ENCODE measurements at regions not wholly inside any gene's neighbourhood (a gene's known extent, or its start where the extent isn't known, plus 50 kb on each side); places are given as distances from the start of the nearest gene placed in this dataset.

- H2BK5ac ChIP-seq (ENCODE audit: insufficient read length, low read length) = no peak overlapping the region
- H4K20me1 ChIP-seq (ENCODE audit: control insufficient read depth, insufficient read depth, insufficient read length) = no peaks in the 10 kb centered on the region
- H3K4me3 Mint-ChIP-seq = no peak overlapping the region
- H3K23me2 ChIP-seq (ENCODE audit: insufficient read length, low read depth, low read length, poor library complexity, severe bottlenecking) = no peaks in the 10 kb centered on the region
- no peaks in the 10 kb centered on the region for H3K79me1 ChIP-seq (ENCODE audit: insufficient read depth, low read depth, low read length, poor library complexity, severe bottlenecking)
- WGBS (ENCODE audit: extremely low coverage, insufficient read length, low lambda C conversion rate) = no CpG with 5 or more reads among the region's 6 CpGs
- no peak overlapping the region for H2AFZ ChIP-seq (ENCODE audit: low read length)
- H3K4ac ChIP-seq (ENCODE audit: low read depth, low read length) = no peak overlapping the region
- TF ChIP-seq, protein P1, sequence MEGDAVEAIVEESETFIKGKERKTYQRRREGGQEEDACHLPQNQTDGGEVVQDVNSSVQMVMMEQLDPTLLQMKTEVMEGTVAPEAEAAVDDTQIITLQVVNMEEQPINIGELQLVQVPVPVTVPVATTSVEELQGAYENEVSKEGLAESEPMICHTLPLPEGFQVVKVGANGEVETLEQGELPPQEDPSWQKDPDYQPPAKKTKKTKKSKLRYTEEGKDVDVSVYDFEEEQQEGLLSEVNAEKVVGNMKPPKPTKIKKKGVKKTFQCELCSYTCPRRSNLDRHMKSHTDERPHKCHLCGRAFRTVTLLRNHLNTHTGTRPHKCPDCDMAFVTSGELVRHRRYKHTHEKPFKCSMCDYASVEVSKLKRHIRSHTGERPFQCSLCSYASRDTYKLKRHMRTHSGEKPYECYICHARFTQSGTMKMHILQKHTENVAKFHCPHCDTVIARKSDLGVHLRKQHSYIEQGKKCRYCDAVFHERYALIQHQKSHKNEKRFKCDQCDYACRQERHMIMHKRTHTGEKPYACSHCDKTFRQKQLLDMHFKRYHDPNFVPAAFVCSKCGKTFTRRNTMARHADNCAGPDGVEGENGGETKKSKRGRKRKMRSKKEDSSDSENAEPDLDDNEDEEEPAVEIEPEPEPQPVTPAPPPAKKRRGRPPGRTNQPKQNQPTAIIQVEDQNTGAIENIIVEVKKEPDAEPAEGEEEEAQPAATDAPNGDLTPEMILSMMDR (conservative IDR thresholded peaks at IDR 0.05) = no peak
- H3K36me3 Mint-ChIP-seq (ENCODE audit: insufficient read depth in 1 of 3, low read depth in 3 of 3) = no peaks in the 10 kb centered on the region
- no peaks in the 10 kb centered on the region for H3K9me3 ChIP-seq (ENCODE audit: control insufficient read depth, low read depth, low read length)
- no peaks in the 10 kb centered on the region for H3K4me1 ChIP-seq (ENCODE audit: insufficient read depth, low read length)
- no peak overlapping the region for H2BK20ac ChIP-seq (ENCODE audit: low read depth, low read length, poor library complexity, severe bottlenecking)
- no peak overlapping the region for H2AK5ac ChIP-seq (ENCODE audit: insufficient read length, low read length)
- no peak overlapping the region for H3K27ac ChIP-seq (ENCODE audit: insufficient read length, low read depth, low read length)
- no peak overlapping the region for H2BK120ac ChIP-seq (ENCODE audit: low read depth, low read length, poor library complexity, severe bottlenecking)
- H4K91ac ChIP-seq (ENCODE audit: insufficient read length, low read depth, low read length) = no peak overlapping the region
- H3K9ac ChIP-seq (ENCODE audit: extremely low read depth, insufficient read length, low read length) = no peak overlapping the region
- no peak overlapping the region for H3T11ph ChIP-seq (ENCODE audit: low read length)
- no peaks in the 10 kb centered on the region for H3K27me3 Mint-ChIP-seq (ENCODE audit: low read depth)
- no peak overlapping the region for H3K23ac ChIP-seq (ENCODE audit: insufficient read length, low read depth, low read length)
- H2BK12ac ChIP-seq (ENCODE audit: insufficient read length, low read depth, low read length) = no peak overlapping the region
- no peak overlapping the region for H2BK15ac ChIP-seq (ENCODE audit: low read depth, low read length)
- H4K8ac ChIP-seq (replicated peaks; ENCODE audit: insufficient read length, low read depth, low read length) = no peak overlapping the region
- no peaks in the 10 kb centered on the region for H3K27me3 ChIP-seq (ENCODE audit: insufficient read depth, low read length)
- no peak overlapping the region for H3K56ac ChIP-seq (ENCODE audit: insufficient read length, low read depth, low read length)
- H3K14ac ChIP-seq (ENCODE audit: insufficient read depth, low read length) = no peak overlapping the region
- no peak overlapping the region for H4K5ac ChIP-seq (ENCODE audit: insufficient read length, low read depth, low read length)
- no peak overlapping the region for H3K18ac ChIP-seq (ENCODE audit: insufficient read length, low read depth, low read length)
- no peak for DNase-seq
- H3K27ac Mint-ChIP-seq = no peak overlapping the region
- H3K79me2 ChIP-seq (ENCODE audit: insufficient read depth, low read length) = no peaks in the 10 kb centered on the region
- H3K4me1 Mint-ChIP-seq = 0 out of 4 replicates have a peak, but pooled peaks cover 0 to 2% of the 10 kb centered on the region in 2 experiments
- no peak overlapping the region for H3K4me2 ChIP-seq (ENCODE audit: insufficient read depth, insufficient read length, low read length)
- H3K9me3 Mint-ChIP-seq = no peaks in the 10 kb centered on the region
These were observed 339.9 kb upstream of the KCNH8 start for GRCh38 chr3:18808429-18808828.
